Neural cell (in vitro differentiated cells): ENCODE measurements at regions not wholly inside any gene's neighbourhood (a gene's known extent, or its start where the extent isn't known, plus 50 kb on each side); places are given as distances from the start of the nearest gene placed in this dataset.

ENCODE experiments used
- H2AFZ ChIP-seq: fragments of 200-600, 300-800 bp; sonication (generic), shearing (Covaris generic); 2 replicates; pipeline ENCODE4 v1.6.0; 2014; ENCODE audit warnings: low read depth, mild to moderate bottlenecking, antibody characterized with exemption, low read length, moderate library complexity
- H3F3A ChIP-seq: fragments of 200-600 bp; shearing (Covaris generic); 2 replicates; pipeline ENCODE4 v1.6.1; 2016; ENCODE audit warnings: mild to moderate bottlenecking, moderate library complexity, mixed read lengths, antibody characterized with exemption, low read length; ENCODE audit not compliant: insufficient read depth, poor library complexity, severe bottlenecking
- H3K27ac ChIP-seq: fragments of 200-600, 300-800 bp; sonication (generic), shearing (Covaris generic); 2 replicates; pipeline ENCODE4 v1.5.1; 2014; ENCODE audit warnings: mild to moderate bottlenecking, low read length, moderate library complexity
- H3K27me3 ChIP-seq: fragments of 300-800, 200-600 bp; sonication (generic), shearing (Covaris generic); 2 replicates; pipeline ENCODE4 v1.6.0; 2014; ENCODE audit warnings: mild to moderate bottlenecking, low read depth, low read length, moderate library complexity; ENCODE audit not compliant: insufficient read depth
- H3K36me3 ChIP-seq: fragments of 300-800, 200-600 bp; sonication (generic), shearing (Covaris generic); 2 replicates; pipeline ENCODE4 v1.5.1; 2014; ENCODE audit warnings: mild to moderate bottlenecking, antibody characterized with exemption, low read length, moderate library complexity; ENCODE audit not compliant: insufficient read depth
- H3K4me2 ChIP-seq: fragments of 300-800, 200-600 bp; sonication (generic), shearing (Covaris generic); 2 replicates; pipeline ENCODE4 v1.6.0; 2014; ENCODE audit warnings: mild to moderate bottlenecking, low read length
- H3K4me3 ChIP-seq: fragments of 300-800, 200-600 bp; sonication (generic), shearing (Covaris generic); 2 replicates; pipeline ENCODE4 v1.5.1; 2014; ENCODE audit warnings: mild to moderate bottlenecking, low read length, moderate library complexity
- H3K79me2 ChIP-seq: fragments of 200-600 bp; shearing (Covaris generic); replicated peaks from 2 replicates; pipeline ENCODE4 v1.6.0; 2014; ENCODE audit warnings: mild to moderate bottlenecking, low read length, moderate library complexity; ENCODE audit not compliant: insufficient read depth
- H3K9ac ChIP-seq: fragments of 300-800, 200-600 bp; sonication (generic), shearing (Covaris generic); 2 replicates; pipeline ENCODE4 v1.6.1; 2016; ENCODE audit warnings: mild to moderate bottlenecking, low read length, mixed read lengths
- H3K9me2 ChIP-seq: fragments of 200-600 bp; shearing (Covaris generic); 2 replicates; pipeline ENCODE4 v1.6.1; 2016; ENCODE audit warnings: mild to moderate bottlenecking, low read length, mixed read lengths; ENCODE audit not compliant: insufficient read depth
- H3K9me3 ChIP-seq: fragments of 200-600, 300-800 bp; sonication (generic), shearing (Covaris generic); 2 replicates; pipeline ENCODE4 v1.6.1; 2016; ENCODE audit warnings: mild to moderate bottlenecking, mixed run types, low read length, moderate library complexity, mixed read lengths
- H4K20me1 ChIP-seq: fragments of 200-600 bp; shearing (Covaris generic); 2 replicates; pipeline ENCODE4 v1.6.1; 2016; ENCODE audit warnings: mild to moderate bottlenecking, mixed run types; ENCODE audit not compliant: insufficient read depth
- CTCF ChIP-seq: fragments of 450-650 bp; IDR thresholded peaks from 2 replicates; pipeline ENCODE4 v1.5.1; 2014; ENCODE audit warnings: antibody characterized with exemption, mild to moderate bottlenecking, moderate library complexity; ENCODE audit not compliant: poor library complexity, severe bottlenecking
- EP300 ChIP-seq: fragments of 450-650 bp; conservative IDR thresholded peaks from 2 replicates; pipeline ENCODE4 v1.6.1; 2014; ENCODE audit warnings: antibody characterized with exemption, mild to moderate bottlenecking, moderate library complexity; ENCODE audit not compliant: poor library complexity, severe bottlenecking
- EZH2 ChIP-seq: fragments of 200-600, 300-800 bp; shearing (Covaris generic), sonication (generic); IDR thresholded peaks from 2 replicates; pipeline ENCODE4 v1.6.1; 2014; ENCODE audit warnings: antibody characterized with exemption, low read length, borderline replicate concordance, mild to moderate bottlenecking; ENCODE audit not compliant: insufficient read depth, poor library complexity, severe bottlenecking
- MXI1 ChIP-seq: fragments of 450-650 bp; conservative IDR thresholded peaks from 2 replicates; pipeline ENCODE4 v1.6.1; 2014; ENCODE audit warnings: antibody characterized with exemption, mild to moderate bottlenecking; ENCODE audit not compliant: poor library complexity, severe bottlenecking
- POLR2AphosphoS5 ChIP-seq: IDR thresholded peaks from 2 replicates; pipeline ENCODE4 v1.6.1; 2012
- RAD21 ChIP-seq: fragments of 450-650 bp; conservative IDR thresholded peaks from 2 replicates; pipeline ENCODE4 v1.6.1; 2014; ENCODE audit warnings: antibody characterized with exemption, mild to moderate bottlenecking, moderate library complexity
- SMC3 ChIP-seq: fragments of 450-650 bp; conservative IDR thresholded peaks from 2 replicates; pipeline ENCODE4 v1.6.1; 2014; ENCODE audit warnings: antibody characterized with exemption, mild to moderate bottlenecking, moderate library complexity; ENCODE audit not compliant: poor library complexity
- TAF1 ChIP-seq: IDR thresholded peaks from 2 replicates; pipeline ENCODE4 v1.6.1; 2012; ENCODE audit warnings: low read depth
- TF ChIP-seq, protein P1 (sequence below): IDR thresholded peaks from 2 replicates; pipeline ENCODE4 v1.6.1; 2012; ENCODE audit warnings: borderline replicate concordance

DNA sequence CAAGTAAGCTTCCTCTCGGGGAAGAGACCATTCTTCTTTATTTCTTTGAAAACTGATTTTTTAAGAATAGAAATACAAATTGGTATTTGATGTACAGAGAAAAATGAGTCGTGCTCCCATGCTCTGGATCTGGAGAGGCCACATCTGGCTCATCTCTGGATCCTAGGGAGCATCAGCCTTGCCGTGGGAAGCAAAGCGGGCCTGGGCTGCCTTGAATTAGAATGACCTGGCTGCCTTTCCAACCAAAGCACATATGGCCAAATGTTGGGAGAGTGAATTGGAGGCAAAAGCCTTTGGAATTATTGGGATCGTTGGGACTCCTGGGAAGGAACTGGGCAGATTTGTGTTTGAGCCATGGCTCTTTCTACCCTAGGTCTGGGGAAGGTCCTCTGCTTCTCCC lies 80.0 kb downstream of the SLC25A47 start:
- no peaks in the 10 kb centered on the region for H3F3A ChIP-seq
- H3K9me2 ChIP-seq = no peaks in the 10 kb centered on the region
- H2AFZ ChIP-seq = no peak overlapping the region
- no peak overlapping the region for H3K4me3 ChIP-seq
- no peaks in the 10 kb centered on the region for H4K20me1 ChIP-seq
- no peak overlapping the region for H3K4me2 ChIP-seq
- H3K9ac ChIP-seq = no peak overlapping the region
- H3K27ac ChIP-seq = peak overlapping the region; percentile 19
- H3K27me3 ChIP-seq = no peaks in the 10 kb centered on the region
- no peaks in the 10 kb centered on the region for H3K79me2 ChIP-seq
- TF ChIP-seq MXI1 = no peak
- TF ChIP-seq SMC3 = no peak
- no peak for TF ChIP-seq CTCF
- TF ChIP-seq TAF1 = no peak
- no peak for TF ChIP-seq POLR2AphosphoS5
- TF ChIP-seq, protein P1, sequence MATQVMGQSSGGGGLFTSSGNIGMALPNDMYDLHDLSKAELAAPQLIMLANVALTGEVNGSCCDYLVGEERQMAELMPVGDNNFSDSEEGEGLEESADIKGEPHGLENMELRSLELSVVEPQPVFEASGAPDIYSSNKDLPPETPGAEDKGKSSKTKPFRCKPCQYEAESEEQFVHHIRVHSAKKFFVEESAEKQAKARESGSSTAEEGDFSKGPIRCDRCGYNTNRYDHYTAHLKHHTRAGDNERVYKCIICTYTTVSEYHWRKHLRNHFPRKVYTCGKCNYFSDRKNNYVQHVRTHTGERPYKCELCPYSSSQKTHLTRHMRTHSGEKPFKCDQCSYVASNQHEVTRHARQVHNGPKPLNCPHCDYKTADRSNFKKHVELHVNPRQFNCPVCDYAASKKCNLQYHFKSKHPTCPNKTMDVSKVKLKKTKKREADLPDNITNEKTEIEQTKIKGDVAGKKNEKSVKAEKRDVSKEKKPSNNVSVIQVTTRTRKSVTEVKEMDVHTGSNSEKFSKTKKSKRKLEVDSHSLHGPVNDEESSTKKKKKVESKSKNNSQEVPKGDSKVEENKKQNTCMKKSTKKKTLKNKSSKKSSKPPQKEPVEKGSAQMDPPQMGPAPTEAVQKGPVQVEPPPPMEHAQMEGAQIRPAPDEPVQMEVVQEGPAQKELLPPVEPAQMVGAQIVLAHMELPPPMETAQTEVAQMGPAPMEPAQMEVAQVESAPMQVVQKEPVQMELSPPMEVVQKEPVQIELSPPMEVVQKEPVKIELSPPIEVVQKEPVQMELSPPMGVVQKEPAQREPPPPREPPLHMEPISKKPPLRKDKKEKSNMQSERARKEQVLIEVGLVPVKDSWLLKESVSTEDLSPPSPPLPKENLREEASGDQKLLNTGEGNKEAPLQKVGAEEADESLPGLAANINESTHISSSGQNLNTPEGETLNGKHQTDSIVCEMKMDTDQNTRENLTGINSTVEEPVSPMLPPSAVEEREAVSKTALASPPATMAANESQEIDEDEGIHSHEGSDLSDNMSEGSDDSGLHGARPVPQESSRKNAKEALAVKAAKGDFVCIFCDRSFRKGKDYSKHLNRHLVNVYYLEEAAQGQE = no peak
- no peak for TF ChIP-seq EP300
- no peak for TF ChIP-seq RAD21
- no peak for TF ChIP-seq EZH2
- H3K36me3 ChIP-seq = no peaks in the 10 kb centered on the region
- no peaks in the 10 kb centered on the region for H3K9me3 ChIP-seq

- H4K20me1 ChIP-seq = no peaks in the 10 kb centered on the region
- no peaks in the 10 kb centered on the region for H3K79me2 ChIP-seq
- no peak overlapping the region for H3K4me3 ChIP-seq
- no peaks in the 10 kb centered on the region for H3K27me3 ChIP-seq
- H3K27ac ChIP-seq = no peak overlapping the region
- no peak overlapping the region for H3K4me2 ChIP-seq
- H2AFZ ChIP-seq = no peak overlapping the region
- H3F3A ChIP-seq = no peaks in the 10 kb centered on the region
- H3K36me3 ChIP-seq = no peaks in the 10 kb centered on the region
- no peak overlapping the region for H3K9ac ChIP-seq
- H3K9me2 ChIP-seq = no peaks in the 10 kb centered on the region
- H3K9me3 ChIP-seq = no peaks in the 10 kb centered on the region
- no peak for TF ChIP-seq EZH2
Observed at GRCh38 chr14:100403802-100404365, 80.7 kb downstream of the SLC25A47 start.

DNA sequence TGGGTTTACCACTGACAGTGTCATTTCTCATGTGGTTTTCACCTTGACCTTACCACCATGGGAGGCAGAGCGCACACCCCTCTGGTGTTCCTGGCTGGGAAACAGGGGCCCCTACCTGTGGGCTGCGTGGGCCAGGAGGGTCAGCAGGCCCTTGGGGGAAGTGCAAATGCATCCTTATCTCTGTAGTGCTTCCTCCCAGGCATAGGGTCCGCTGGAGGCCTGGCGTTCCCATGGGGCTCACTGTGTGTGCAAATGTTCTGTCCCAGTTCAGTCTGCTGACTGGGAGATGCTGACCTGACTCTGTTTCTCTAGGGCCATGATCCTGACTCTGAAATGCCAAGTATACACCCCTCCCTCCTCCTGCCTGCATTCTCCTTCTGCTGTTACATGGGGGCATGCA lies 81.3 kb downstream of the SLC25A47 start:
- TF ChIP-seq EZH2 = no peak
- TF ChIP-seq CTCF = no peak
- no peak for TF ChIP-seq RAD21
- no peak for TF ChIP-seq MXI1
- TF ChIP-seq EP300 = no peak
- no peak for TF ChIP-seq SMC3
- TF ChIP-seq POLR2AphosphoS5 = no peak
- TF ChIP-seq, protein P1 = no peak
- TF ChIP-seq TAF1 = no peak
- no peaks in the 10 kb centered on the region for H3K9me3 ChIP-seq
- no peak overlapping the region for H3K27ac ChIP-seq
- H3K4me2 ChIP-seq = no peak overlapping the region
- H3K9ac ChIP-seq = no peak overlapping the region
- no peaks in the 10 kb centered on the region for H3K79me2 ChIP-seq
- no peaks in the 10 kb centered on the region for H3F3A ChIP-seq
- no peaks in the 10 kb centered on the region for H3K27me3 ChIP-seq
- no peak overlapping the region for H2AFZ ChIP-seq
- H3K9me2 ChIP-seq = no peaks in the 10 kb centered on the region
- no peak overlapping the region for H3K4me3 ChIP-seq
- H4K20me1 ChIP-seq = no peaks in the 10 kb centered on the region
- no peaks in the 10 kb centered on the region for H3K36me3 ChIP-seq
